Tibial artery (tissue), 4 donors: ENCODE measurements at regions not wholly inside any gene's neighbourhood (a gene's known extent, or its start where the extent isn't known, plus 50 kb on each side); places are given as distances from the start of the nearest gene placed in this dataset.

Experiments used
- DNase-seq, 2 donors: peaks; one replicate each; pipeline ENCODE4 v3.0.0-alpha.2; 2019
- H3K27ac ChIP-seq, 2 donors: fragments of 200-600 bp; sonication (generic) in 1 of 2; 1 replicate in 1 of 2; 2 replicates in 1 of 2; pipeline ENCODE4 v1.5.1; 2018 to 2019; ENCODE audit warnings: mild to moderate bottlenecking in 1 of 2
- H3K27me3 ChIP-seq, 2 donors: fragments of 200-600 bp; sonication (generic) in 1 of 2; one replicate each; pipeline versions ENCODE4 v1.5.1 to v1.6.0; 2016 to 2019
- H3K36me3 ChIP-seq, 3 donors: fragments of 200-600 bp; sonication (generic) in 2 of 3; one replicate each; pipeline ENCODE4 v1.5.1; 2016 to 2019; ENCODE audit warnings: mild to moderate bottlenecking in 2 of 3
- H3K4me1 ChIP-seq, 4 donors: fragments of 200-600 bp; sonication (generic) in 2 of 4; 1 replicate in 3 of 4; 2 replicates in 1 of 4; pipeline ENCODE4 v1.5.1; 2016 to 2019
- H3K4me3 ChIP-seq, 2 donors: fragments of 200-600 bp; sonication (generic) in 1 of 2; 1 replicate in 1 of 2; 2 replicates in 1 of 2; pipeline ENCODE4 v1.5.1; 2018 to 2019; ENCODE audit warnings: mild to moderate bottlenecking in 2 of 2
- H3K9me3 ChIP-seq, 3 donors: fragments of 200-600 bp; sonication (generic) in 1 of 3; one replicate each; pipeline ENCODE4 v1.5.1; 2016 to 2019
- intact Hi-C: fragments of 100-400 bp; cut with DNase I; formaldehyde crosslinking; loops from one replicate; pipeline ENCODE4 v1.15.0; 2023; ENCODE audit warnings: low total_unique reads
- TF ChIP-seq, protein P1 (sequence below), 2 experiments: fragments of 200-600 bp in 1 of 2; fragments of 450-650 bp in 1 of 2; IDR thresholded peaks; one replicate each; pipeline ENCODE4 v1.5.1; 2017 to 2019; ENCODE audit warnings: antibody characterized with exemption in 2 of 2, mild to moderate bottlenecking in 1 of 2, moderate library complexity in 1 of 2

GRCh38 chr13:90375851-90376250, 971.6 kb upstream of the MIR17HG start:
- Histone ChIP-seq H3K4me1 (no peaks in the 10 kb centered on the region), H3K4me3 (no peak overlapping the region), H3K27me3 (no peaks in the 10 kb centered on the region), H3K27ac (no peak overlapping the region), H3K36me3 (no peaks in the 10 kb centered on the region), H3K9me3 (no peaks in the 10 kb centered on the region)
- no peak for DNase-seq
- TF ChIP-seq, protein P1, sequence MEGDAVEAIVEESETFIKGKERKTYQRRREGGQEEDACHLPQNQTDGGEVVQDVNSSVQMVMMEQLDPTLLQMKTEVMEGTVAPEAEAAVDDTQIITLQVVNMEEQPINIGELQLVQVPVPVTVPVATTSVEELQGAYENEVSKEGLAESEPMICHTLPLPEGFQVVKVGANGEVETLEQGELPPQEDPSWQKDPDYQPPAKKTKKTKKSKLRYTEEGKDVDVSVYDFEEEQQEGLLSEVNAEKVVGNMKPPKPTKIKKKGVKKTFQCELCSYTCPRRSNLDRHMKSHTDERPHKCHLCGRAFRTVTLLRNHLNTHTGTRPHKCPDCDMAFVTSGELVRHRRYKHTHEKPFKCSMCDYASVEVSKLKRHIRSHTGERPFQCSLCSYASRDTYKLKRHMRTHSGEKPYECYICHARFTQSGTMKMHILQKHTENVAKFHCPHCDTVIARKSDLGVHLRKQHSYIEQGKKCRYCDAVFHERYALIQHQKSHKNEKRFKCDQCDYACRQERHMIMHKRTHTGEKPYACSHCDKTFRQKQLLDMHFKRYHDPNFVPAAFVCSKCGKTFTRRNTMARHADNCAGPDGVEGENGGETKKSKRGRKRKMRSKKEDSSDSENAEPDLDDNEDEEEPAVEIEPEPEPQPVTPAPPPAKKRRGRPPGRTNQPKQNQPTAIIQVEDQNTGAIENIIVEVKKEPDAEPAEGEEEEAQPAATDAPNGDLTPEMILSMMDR (IDR thresholded peaks at IDR 0.05): no peak
- intact Hi-C loops: no loop called here

DNA sequence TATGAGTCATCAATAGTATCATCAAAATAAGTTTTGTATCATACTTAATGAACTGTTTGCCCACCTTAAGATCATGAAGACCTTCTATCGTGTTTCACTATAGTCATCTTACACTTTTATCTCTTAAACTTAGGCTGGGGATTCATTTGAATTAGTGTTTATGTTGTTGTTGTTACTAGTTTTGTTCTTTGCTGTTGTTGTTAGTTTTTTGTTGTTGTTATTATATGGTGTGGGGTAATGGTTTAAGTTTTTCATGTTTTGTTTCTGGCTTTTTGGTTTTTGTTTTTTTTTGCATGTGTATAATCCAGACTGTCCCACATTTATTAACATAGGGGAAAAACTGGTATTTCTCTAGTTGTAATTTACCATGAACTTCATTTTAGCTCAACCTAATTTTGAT, 965.1 kb upstream of the MIR17HG start:
- no peaks in the 10 kb centered on the region for H3K9me3 ChIP-seq
- intact Hi-C loops: no loop called here

DNA sequence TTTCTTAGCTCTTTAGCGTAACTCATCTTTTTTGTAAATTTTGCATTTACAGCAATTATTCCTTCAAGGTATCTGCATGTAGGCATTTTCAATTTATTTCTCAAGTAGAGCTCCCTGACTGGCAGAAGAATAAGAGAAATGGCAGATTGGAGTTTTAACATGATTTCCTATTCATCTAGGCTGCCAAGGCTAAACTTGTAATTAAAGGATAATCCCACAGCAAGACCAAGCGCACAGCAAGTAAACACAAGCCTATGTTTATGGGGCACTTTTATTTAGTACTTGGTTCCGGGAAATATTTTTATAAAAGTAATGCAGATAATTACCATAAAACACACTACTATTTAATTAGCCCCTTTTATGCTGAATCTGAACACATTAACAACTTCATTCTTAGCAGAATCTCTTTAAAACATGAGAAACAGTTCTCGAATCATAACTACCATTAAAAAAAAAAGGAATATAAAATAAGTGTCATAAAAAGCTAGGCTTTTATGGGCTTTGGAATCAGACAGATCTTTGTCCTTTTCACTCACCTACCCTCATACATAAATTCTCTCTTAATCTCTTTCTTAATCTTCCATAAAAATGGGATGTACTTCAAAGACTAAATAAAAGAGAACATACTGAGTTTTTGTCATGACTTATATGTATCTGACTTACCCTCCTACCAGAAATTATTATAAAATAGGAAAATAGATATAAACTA, 961.6 kb upstream of the MIR17HG start:
- H3K27me3 ChIP-seq: no peaks in the 10 kb centered on the region
- DNase-seq: no peak
- intact Hi-C loops: no loop called here
- TF ChIP-seq, protein P1 (IDR thresholded peaks at IDR 0.05): no peak
- peaks cover 0 to 4% (median 0%) of the 10 kb centered on the region in 3 donors for H3K9me3 ChIP-seq
- no peaks in the 10 kb centered on the region for H3K36me3 ChIP-seq
- H3K4me1 ChIP-seq: no peaks in the 10 kb centered on the region
- H3K27ac ChIP-seq: no peak overlapping the region
- H3K4me3 ChIP-seq: no peak overlapping the region

More for the DNA sequence above, 965.1 kb upstream of the MIR17HG start:
- Histone ChIP-seq H3K27me3 (no peaks in the 10 kb centered on the region), H3K27ac (no peak overlapping the region), H3K4me3 (no peak overlapping the region), H3K4me1 (no peaks in the 10 kb centered on the region), H3K36me3 (no peaks in the 10 kb centered on the region)
- TF ChIP-seq, protein P1 (IDR thresholded peaks at IDR 0.05): no peak
- DNase-seq: no peak

DNA sequence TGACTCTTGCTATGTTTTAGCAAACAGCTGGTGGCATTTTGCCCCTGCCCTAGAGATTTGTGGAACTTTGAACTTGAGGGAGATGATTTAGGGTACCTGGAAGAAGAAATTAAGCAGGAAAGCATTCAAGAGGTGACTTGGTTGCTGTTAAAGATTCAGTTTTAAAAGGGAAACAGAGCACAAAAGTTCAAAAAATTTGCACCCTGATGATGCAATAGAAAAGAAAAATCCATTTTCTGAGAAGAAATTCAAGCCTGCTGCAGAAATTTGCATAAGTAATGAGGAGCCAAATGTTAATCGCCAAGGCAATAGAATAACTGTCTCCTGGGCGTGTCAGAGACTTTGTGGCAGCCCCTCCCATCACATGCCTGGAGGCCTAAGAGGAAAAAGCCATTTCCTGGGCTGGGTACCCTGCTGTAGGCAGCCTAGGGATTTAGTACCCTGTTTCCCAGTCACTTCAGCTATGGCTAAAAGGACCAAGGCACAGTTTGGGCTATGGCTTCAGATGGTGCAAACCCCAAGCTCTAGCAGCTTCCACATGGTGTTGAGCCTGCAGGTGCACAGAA, 958.5 kb upstream of the MIR17HG start:
- H3K4me1 ChIP-seq: no peaks in the 10 kb centered on the region
- H3K4me3 ChIP-seq: no peak overlapping the region
- no peaks in the 10 kb centered on the region for H3K36me3 ChIP-seq
- H3K9me3 ChIP-seq: peaks cover 0 to 8% (median 0%) of the 10 kb centered on the region in 3 donors
- intact Hi-C loops: no loop called here
- DNase-seq: no peak
- TF ChIP-seq, protein P1 (IDR thresholded peaks at IDR 0.05): no peak
- H3K27me3 ChIP-seq: no peaks in the 10 kb centered on the region
- H3K27ac ChIP-seq: no peak overlapping the region

- Histone ChIP-seq H3K4me3 (no peak overlapping the region), H3K9me3 (peaks cover 0 to 8% (median 0%) of the 10 kb centered on the region in 3 donors)
- intact Hi-C loops: no loop called here
Observed at GRCh38 chr13:90389537-90389936, 958.0 kb upstream of the MIR17HG start.

More at GRCh38 chr13:90389537-90389936, 958.0 kb upstream of the MIR17HG start:
- Histone ChIP-seq H3K4me1 (no peaks in the 10 kb centered on the region), H3K27ac (no peak overlapping the region), H3K27me3 (no peaks in the 10 kb centered on the region), H3K36me3 (no peaks in the 10 kb centered on the region)
- TF ChIP-seq, protein P1 (IDR thresholded peaks at IDR 0.05): no peak
- no peak for DNase-seq
